Gastrocnemius medialis (tissue), 4 donors: ENCODE measurements at regions not wholly inside any gene's neighbourhood (a gene's known extent, or its start where the extent isn't known, plus 50 kb on each side); places are given as distances from the start of the nearest gene placed in this dataset.

Experiments used
- ATAC-seq, 2 donors: fragments of 150-250 bp; one replicate each; pipeline ENCODE4 v1.9.1; 2016
- DNase-seq, 2 donors: peaks; one replicate each; pipeline ENCODE4 v3.0.0-alpha.2; 2019
- H3K27ac ChIP-seq, 4 donors: fragments of 200-600 bp; sonication (generic); 1 replicate in 1 of 4; 2 replicates in 3 of 4; pipeline ENCODE4 v1.5.1; 2016 to 2018; ENCODE audit warnings: mild to moderate bottlenecking in 2 of 4, moderate library complexity in 1 of 4
- H3K27me3 ChIP-seq, 3 donors: fragments of 200-600 bp; sonication (generic) in 2 of 3; 1 replicate in 1 of 3; 2 replicates in 2 of 3; pipeline versions ENCODE4 v1.5.1 to v1.6.0; 2016 to 2019; ENCODE audit warnings: mild to moderate bottlenecking in 1 of 3, moderate library complexity in 1 of 3
- H3K36me3 ChIP-seq, 2 donors: fragments of 200-600 bp; sonication (generic) in 1 of 2; one replicate each; pipeline ENCODE4 v1.5.1; 2017 to 2018
- H3K4me1 ChIP-seq, 2 donors: fragments of 200-600 bp; sonication (generic) in 1 of 2; one replicate each; pipeline ENCODE4 v1.5.1; 2016 to 2017; ENCODE audit warnings: mild to moderate bottlenecking in 2 of 2
- H3K4me3 ChIP-seq, 4 donors: fragments of 200-600 bp; sonication (generic) in 3 of 4; 1 replicate in 1 of 4; 2 replicates in 3 of 4; pipeline ENCODE4 v1.5.1; 2016 to 2019; ENCODE audit warnings: mild to moderate bottlenecking in 2 of 4
- H3K9me3 ChIP-seq, 3 donors: fragments of 200-600 bp; sonication (generic) in 2 of 3; 1 replicate in 1 of 3; 2 replicates in 2 of 3; pipeline ENCODE4 v1.5.1; 2016 to 2019
- POLR2A ChIP-seq, 2 donors: fragments of 450-650 bp; IDR thresholded peaks; one replicate each; pipeline ENCODE4 v1.6.1; 2017; ENCODE audit warnings: antibody characterized with exemption in 2 of 2, mild to moderate bottlenecking in 2 of 2, moderate library complexity in 2 of 2
- in situ Hi-C, 4 donors: fragments of 200-750 bp; cut with MboI; loops; one replicate each; pipeline versions ENCODE4 v1.15.0 to v1.8.0; 2017; ENCODE audit warnings: low sequenced_read_pairs in 4 of 4
- intact Hi-C: fragments of 100-400 bp; cut with DNase I; formaldehyde crosslinking; loops from one replicate; pipeline ENCODE4 v1.15.1; 2023; ENCODE audit warnings: low total_unique reads
- TF ChIP-seq, protein P1 (sequence below), 5 experiments: fragments of 450-650 bp in 3 of 5; fragments of 200-600 bp in 2 of 5; sonication (generic) in 2 of 5; IDR thresholded peaks in 4 of 5; conservative IDR thresholded peaks in 1 of 5; 1 replicate in 4 of 5; 2 replicates in 1 of 5; pipeline ENCODE4 v1.5.1; 2016 to 2019; ENCODE audit warnings: antibody characterized with exemption in 5 of 5, mild to moderate bottlenecking in 3 of 5, moderate library complexity in 3 of 5

DNA sequence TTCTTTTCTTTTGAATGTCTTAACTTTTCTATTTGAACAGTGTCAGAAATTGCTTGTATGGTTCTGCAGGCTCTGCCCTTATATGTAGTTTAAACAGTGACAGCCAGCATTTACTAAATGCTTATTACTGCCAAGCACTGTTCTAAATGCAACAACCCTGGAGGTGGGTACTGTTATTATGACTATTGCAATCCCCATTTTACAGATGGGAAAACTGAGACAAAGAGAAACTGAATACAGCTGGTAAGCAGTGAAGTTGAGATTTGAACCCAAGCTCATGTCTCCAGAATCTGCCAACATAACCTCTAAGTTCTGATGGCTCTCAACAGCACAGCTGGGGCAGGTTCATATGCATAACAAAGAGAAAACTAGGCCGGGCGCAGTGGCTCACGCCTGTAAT, 105.7 kb upstream of the GATA6 start:
- Histone ChIP-seq H3K27ac (no peak overlapping the region), H3K4me1 (no peaks in the 10 kb centered on the region), H3K36me3 (no peaks in the 10 kb centered on the region), H3K4me3 (no peak overlapping the region), H3K9me3 (no peaks in the 10 kb centered on the region), H3K27me3 (no peaks in the 10 kb centered on the region)
- in situ Hi-C loops = loop anchor here in 1 of 4 donors (25.0 kb wide), 1 partner anchor 99 kb away; the partner anchor contains the start of gene GATA6
- intact Hi-C loops = no loop called here
- no peak for ATAC-seq
- no peak for TF ChIP-seq POLR2A (IDR thresholded peaks at IDR 0.05)
- TF ChIP-seq, protein P1, sequence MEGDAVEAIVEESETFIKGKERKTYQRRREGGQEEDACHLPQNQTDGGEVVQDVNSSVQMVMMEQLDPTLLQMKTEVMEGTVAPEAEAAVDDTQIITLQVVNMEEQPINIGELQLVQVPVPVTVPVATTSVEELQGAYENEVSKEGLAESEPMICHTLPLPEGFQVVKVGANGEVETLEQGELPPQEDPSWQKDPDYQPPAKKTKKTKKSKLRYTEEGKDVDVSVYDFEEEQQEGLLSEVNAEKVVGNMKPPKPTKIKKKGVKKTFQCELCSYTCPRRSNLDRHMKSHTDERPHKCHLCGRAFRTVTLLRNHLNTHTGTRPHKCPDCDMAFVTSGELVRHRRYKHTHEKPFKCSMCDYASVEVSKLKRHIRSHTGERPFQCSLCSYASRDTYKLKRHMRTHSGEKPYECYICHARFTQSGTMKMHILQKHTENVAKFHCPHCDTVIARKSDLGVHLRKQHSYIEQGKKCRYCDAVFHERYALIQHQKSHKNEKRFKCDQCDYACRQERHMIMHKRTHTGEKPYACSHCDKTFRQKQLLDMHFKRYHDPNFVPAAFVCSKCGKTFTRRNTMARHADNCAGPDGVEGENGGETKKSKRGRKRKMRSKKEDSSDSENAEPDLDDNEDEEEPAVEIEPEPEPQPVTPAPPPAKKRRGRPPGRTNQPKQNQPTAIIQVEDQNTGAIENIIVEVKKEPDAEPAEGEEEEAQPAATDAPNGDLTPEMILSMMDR (IDR thresholded peaks at IDR 0.05 in 4 of 5, conservative IDR thresholded peaks at IDR 0.05 in 1 of 5) = no peak
- no peak for DNase-seq

DNA sequence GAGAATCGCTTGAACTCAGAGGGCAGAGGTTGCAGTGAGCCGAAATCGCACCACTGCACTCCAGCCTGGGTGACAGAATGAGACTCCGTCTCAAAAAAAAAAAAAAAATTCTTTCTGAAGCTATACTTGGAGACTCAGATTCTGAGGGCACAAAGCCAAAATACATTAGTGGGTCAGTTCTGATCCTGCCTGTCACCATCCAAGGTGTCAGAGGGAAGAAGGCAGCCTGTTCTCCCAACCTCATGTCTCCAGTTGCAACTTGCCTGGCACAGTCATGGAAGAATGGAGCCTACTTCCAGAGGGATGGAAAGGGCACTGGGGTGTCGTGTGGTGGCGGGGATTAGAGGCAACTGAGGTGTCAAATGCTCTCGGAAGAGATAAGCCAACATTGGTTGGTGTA, 104.8 kb upstream of the GATA6 start:
- Histone ChIP-seq H3K9me3 (no peaks in the 10 kb centered on the region), H3K36me3 (no peaks in the 10 kb centered on the region), H3K27ac (no peak overlapping the region), H3K4me1 (no peaks in the 10 kb centered on the region), H3K27me3 (no peaks in the 10 kb centered on the region), H3K4me3 (no peak overlapping the region)
- in situ Hi-C loops (loop anchor here in 1 of 4 donors (25.0 kb wide), 1 partner anchor 98 kb away; the partner anchor contains the start of gene GATA6), intact Hi-C loops (no loop called here)
- ATAC-seq (no peak), DNase-seq (no peak)
- TF ChIP-seq POLR2A (IDR thresholded peaks at IDR 0.05) = no peak
- TF ChIP-seq, protein P1 (IDR thresholded peaks at IDR 0.05 in 4 of 5, conservative IDR thresholded peaks at IDR 0.05 in 1 of 5) = no peak

GRCh38 chr18:22065311-22065710, 104.1 kb upstream of the GATA6 start:
- Histone ChIP-seq H3K4me1 (no peaks in the 10 kb centered on the region), H3K36me3 (no peaks in the 10 kb centered on the region), H3K27ac (no peak overlapping the region), H3K27me3 (no peaks in the 10 kb centered on the region), H3K9me3 (no peaks in the 10 kb centered on the region), H3K4me3 (no peak overlapping the region)
- DNase-seq (no peak), ATAC-seq (no peak)
- TF ChIP-seq POLR2A (IDR thresholded peaks at IDR 0.05) = no peak
- TF ChIP-seq, protein P1 (IDR thresholded peaks at IDR 0.05 in 4 of 5, conservative IDR thresholded peaks at IDR 0.05 in 1 of 5) = no peak
- in situ Hi-C loops (loop anchor here in 1 of 4 donors (25.0 kb wide), 1 partner anchor 97 kb away; the partner anchor contains the start of gene GATA6), intact Hi-C loops (no loop called here)

DNA sequence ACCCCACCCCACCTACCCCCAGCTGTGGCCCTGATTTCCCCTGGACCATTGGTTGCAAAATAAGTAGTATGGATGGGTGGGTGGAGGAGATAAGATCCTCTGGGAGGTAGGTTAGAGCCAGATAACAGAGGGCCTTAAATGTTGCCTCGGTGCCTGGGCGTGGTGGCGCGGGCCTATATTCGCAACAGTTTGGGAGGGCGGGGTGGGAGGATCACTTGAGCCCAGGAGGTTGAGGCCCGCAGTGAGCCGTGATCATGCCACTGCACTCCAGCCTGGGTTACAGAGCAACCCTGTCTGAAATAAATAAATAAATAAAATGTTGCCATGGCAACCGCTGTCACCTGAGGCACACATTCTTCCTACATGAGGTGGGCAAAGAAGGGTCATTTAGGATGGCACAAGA, 103.3 kb upstream of the GATA6 start:
- in situ Hi-C loops = loop anchor here in 1 of 4 donors (25.0 kb wide), 1 partner anchor 96 kb away; the partner anchor contains the start of gene GATA6
- no peak for DNase-seq
- no peaks in the 10 kb centered on the region for H3K4me1 ChIP-seq
- H3K9me3 ChIP-seq = no peaks in the 10 kb centered on the region
- H3K27ac ChIP-seq = no peak overlapping the region
- no peaks in the 10 kb centered on the region for H3K27me3 ChIP-seq
- ATAC-seq = no peak
- TF ChIP-seq, protein P1 (IDR thresholded peaks at IDR 0.05 in 4 of 5, conservative IDR thresholded peaks at IDR 0.05 in 1 of 5) = no peak
- TF ChIP-seq POLR2A (IDR thresholded peaks at IDR 0.05) = no peak
- no peak overlapping the region for H3K4me3 ChIP-seq
- H3K36me3 ChIP-seq = no peaks in the 10 kb centered on the region
- intact Hi-C loops = no loop called here

GRCh38 chr18:22067109-22067508, 102.3 kb upstream of the GATA6 start:
- no peaks in the 10 kb centered on the region for H3K4me1 ChIP-seq
- DNase-seq = no peak
- no peaks in the 10 kb centered on the region for H3K36me3 ChIP-seq
- ATAC-seq = no peak
- in situ Hi-C loops = loop anchor here in 1 of 4 donors (25.0 kb wide), 1 partner anchor 95 kb away; the partner anchor contains the start of gene GATA6
- TF ChIP-seq, protein P1 (IDR thresholded peaks at IDR 0.05 in 4 of 5, conservative IDR thresholded peaks at IDR 0.05 in 1 of 5) = no peak
- no peak for TF ChIP-seq POLR2A (IDR thresholded peaks at IDR 0.05)
- intact Hi-C loops = no loop called here
- no peak overlapping the region for H3K27ac ChIP-seq
- no peak overlapping the region for H3K4me3 ChIP-seq
- H3K27me3 ChIP-seq = no peaks in the 10 kb centered on the region
- H3K9me3 ChIP-seq = no peaks in the 10 kb centered on the region
